ENCODE measurements at regions not wholly inside any gene's neighbourhood (a gene's known extent, or its start where the extent isn't known, plus 50 kb on each side); places are given as distances from the start of the nearest gene placed in this dataset.

- ChIA-PET POLR2A (no interaction called here), CTCF (no interaction called here)
These were observed 757.3 kb downstream of the DOK5 start for GRCh38 chr20:55232647-55233046.

GRCh38 chr20:55229451-55229850, 754.1 kb downstream of the DOK5 start:
- POLR2A ChIA-PET, result no interaction called here
- Histone ChIP-seq H3K27ac (ENCODE audit: low read depth, low read length) (no peak overlapping the region), H3K9me3 (ENCODE audit: control insufficient read depth, insufficient read depth, low read length) (peaks cover 6% of the 10 kb centered on the region; the same call in 1 of the 2 replicates), H3K27me3 (ENCODE audit: control insufficient read depth, insufficient read depth, low read length) (no peaks in the 10 kb centered on the region), H3K4me3 (ENCODE audit: low read depth, low read length) (no peak overlapping the region)
- CTCF ChIA-PET, result no interaction called here
- TF ChIP-seq CTCF (IDR thresholded peaks at IDR 0.05; ENCODE audit: low read depth, low read length), result no peak
- no peak for DNase-seq (ENCODE audit: low read depth, low spot score)

More at GRCh38 chr20:55232647-55233046, 757.3 kb downstream of the DOK5 start:
- DNase-seq (ENCODE audit: low read depth, low spot score), result no peak
- no peak overlapping the region for H3K4me3 ChIP-seq (ENCODE audit: low read depth, low read length)
- H3K27me3 ChIP-seq (ENCODE audit: control insufficient read depth, insufficient read depth, low read length), result no peaks in the 10 kb centered on the region
- peaks cover 6% of the 10 kb centered on the region; the same call in 1 of the 2 replicates for H3K9me3 ChIP-seq (ENCODE audit: control insufficient read depth, insufficient read depth, low read length)
- H3K27ac ChIP-seq (ENCODE audit: low read depth, low read length), result no peak overlapping the region
- no peak for TF ChIP-seq CTCF (IDR thresholded peaks at IDR 0.05; ENCODE audit: low read depth, low read length)

GRCh38 chr20:55216525-55217242, 741.3 kb downstream of the DOK5 start:
- TF ChIP-seq CTCF (IDR thresholded peaks at IDR 0.05; ENCODE audit: low read depth, low read length), result no peak
- no peaks in the 10 kb centered on the region for H3K27me3 ChIP-seq (ENCODE audit: control insufficient read depth, insufficient read depth, low read length)
- peaks cover 4% of the 10 kb centered on the region; the same call in 1 of the 2 replicates for H3K9me3 ChIP-seq (ENCODE audit: control insufficient read depth, insufficient read depth, low read length)
- no peak overlapping the region for H3K4me3 ChIP-seq (ENCODE audit: low read depth, low read length)
- ChIA-PET CTCF (no interaction called here), POLR2A (no interaction called here)
- no peak for DNase-seq (ENCODE audit: low read depth, low spot score)
- H3K27ac ChIP-seq (ENCODE audit: low read depth, low read length), result no peak overlapping the region

GRCh38 chr20:55213653-55214052, 738.3 kb downstream of the DOK5 start:
- TF ChIP-seq CTCF (IDR thresholded peaks at IDR 0.05; ENCODE audit: low read depth, low read length), result no peak
- ChIA-PET POLR2A (no interaction called here), CTCF (no interaction called here)
- Histone ChIP-seq H3K27me3 (ENCODE audit: control insufficient read depth, insufficient read depth, low read length) (no peaks in the 10 kb centered on the region), H3K9me3 (ENCODE audit: control insufficient read depth, insufficient read depth, low read length) (peaks cover 3% of the 10 kb centered on the region), H3K4me3 (ENCODE audit: low read depth, low read length) (no peak overlapping the region), H3K27ac (ENCODE audit: low read depth, low read length) (no peak overlapping the region)
- DNase-seq (ENCODE audit: low read depth, low spot score), result no peak

GRCh38 chr20:55211481-55211880, 736.1 kb downstream of the DOK5 start:
- POLR2A ChIA-PET, result no interaction called here
- no peak for TF ChIP-seq CTCF (IDR thresholded peaks at IDR 0.05; ENCODE audit: low read depth, low read length)
- CTCF ChIA-PET, result no interaction called here
- no peak overlapping the region for H3K27ac ChIP-seq (ENCODE audit: low read depth, low read length)
- DNase-seq (ENCODE audit: low read depth, low spot score), result no peak
- H3K27me3 ChIP-seq (ENCODE audit: control insufficient read depth, insufficient read depth, low read length), result no peaks in the 10 kb centered on the region
- no peak overlapping the region for H3K4me3 ChIP-seq (ENCODE audit: low read depth, low read length)
- peaks cover 3% of the 10 kb centered on the region for H3K9me3 ChIP-seq (ENCODE audit: control insufficient read depth, insufficient read depth, low read length)

Measured in AG04450 (cell line).